ENCODE measurements at regions not wholly inside any gene's neighbourhood (a gene's known extent, or its start where the extent isn't known, plus 50 kb on each side); places are given as distances from the start of the nearest gene placed in this dataset.

DNA sequence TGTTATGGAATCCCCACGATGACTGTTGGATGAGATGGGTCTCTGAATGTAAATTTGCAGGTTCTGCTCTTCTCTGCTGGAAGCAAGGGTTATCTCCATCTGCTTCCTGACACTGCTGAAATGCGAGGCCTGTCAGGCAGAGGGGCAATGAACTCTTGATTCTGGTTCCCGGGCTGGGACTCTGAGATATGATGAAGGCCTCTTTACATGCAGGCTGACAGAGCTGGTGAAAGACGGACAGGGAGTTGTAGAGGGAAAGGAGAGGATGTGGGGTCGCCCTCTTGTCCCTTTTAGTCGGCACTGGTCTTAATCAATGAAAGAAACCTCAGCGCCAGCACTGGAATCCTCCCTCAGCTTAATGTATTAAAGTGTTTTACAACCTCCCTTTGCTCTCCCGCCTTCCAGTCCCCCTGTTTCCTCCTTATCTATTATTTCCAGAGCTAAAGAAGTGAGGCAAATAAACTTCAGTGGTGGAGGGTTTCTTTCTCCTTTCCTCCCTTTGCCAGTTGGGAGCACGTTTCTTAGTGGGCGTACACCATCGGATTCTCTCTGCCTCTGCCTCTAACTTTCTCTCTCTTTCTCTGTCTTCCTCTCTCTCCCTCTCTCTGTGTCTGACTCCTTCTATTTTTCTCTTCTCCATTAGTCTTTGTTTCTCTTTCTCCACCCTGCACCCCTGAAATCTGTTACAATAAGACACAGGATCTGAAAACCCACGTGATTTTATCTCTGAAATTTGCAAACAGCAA lies 145.6 kb downstream of the BAMBI start:
- WGBS = 66% methylated on average over 12 of the region's 12 CpGs
- H3K4me3 ChIP-seq (ENCODE audit: low read depth in 1 of 3, low read length in 3 of 3) = no peak overlapping the region
- no peaks in the 10 kb centered on the region for H3K9me3 ChIP-seq (ENCODE audit: control insufficient read depth in 4 of 4, low read length in 3 of 4)
- no peak overlapping the region for H3K9ac ChIP-seq (ENCODE audit: low read depth in 1 of 2, low read length in 2 of 2)
- H3K27ac ChIP-seq (ENCODE audit: low read depth in 1 of 2, low read length in 2 of 2) = no peak overlapping the region
- H3K27me3 ChIP-seq (ENCODE audit: control insufficient read depth in 4 of 4, insufficient read depth in 4 of 4, low read length in 3 of 4) = no peaks in the 10 kb centered on the region
- TF ChIP-seq NR2F2 (IDR thresholded peaks at IDR 0.05) = peak; percentile 79
- TF ChIP-seq CTCF (IDR thresholded peaks at IDR 0.05; ENCODE audit: low read depth, low read length, missing input control) = no peak
- no peak for TF ChIP-seq YY1 (IDR thresholded peaks at IDR 0.05)
- peak in 1 of 2 donors; percentile 31 for TF ChIP-seq RXRA (IDR thresholded peaks at IDR 0.05)
- no peaks in the 10 kb centered on the region for H3K4me1 ChIP-seq (ENCODE audit: control insufficient read depth in 4 of 4, insufficient read depth in 4 of 4, low read length in 3 of 4)
- no peak for DNase-seq (ENCODE audit: low spot score)
- no peaks in the 10 kb centered on the region for H3K36me3 ChIP-seq (ENCODE audit: control insufficient read depth in 4 of 4, insufficient read depth in 3 of 4, low read depth in 1 of 4, low read length in 3 of 4)

DNA sequence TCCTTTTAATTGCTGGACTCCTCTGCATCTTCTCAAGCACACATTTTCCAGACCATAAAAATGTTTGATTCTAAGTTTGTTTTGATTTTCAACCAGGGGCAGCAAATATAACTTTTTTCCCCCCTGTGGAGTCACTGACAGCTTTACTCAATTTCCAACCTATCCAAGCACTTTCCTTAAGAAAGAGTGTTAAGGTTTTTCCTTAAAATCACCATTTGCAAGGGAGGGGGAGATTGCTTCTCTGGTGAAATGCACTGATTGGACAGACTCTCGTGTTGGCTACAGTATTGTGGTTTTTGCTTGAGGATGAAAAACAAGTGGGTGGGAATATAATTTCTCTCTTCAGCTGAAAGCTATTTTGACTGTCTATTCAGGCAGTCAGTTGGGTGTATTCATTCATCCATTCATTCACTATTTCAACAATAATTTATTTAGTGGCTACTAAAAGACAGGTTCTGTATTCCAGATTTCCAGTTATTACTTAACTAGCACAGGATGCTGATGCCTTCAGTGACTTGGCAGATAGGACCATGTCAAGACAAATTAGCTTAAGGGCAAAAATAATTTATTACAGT lies 146.3 kb downstream of the BAMBI start:
- WGBS = 77% methylated on average over 1 of the region's 1 CpG

More for the DNA sequence above, 146.3 kb downstream of the BAMBI start:
- Histone ChIP-seq H3K27me3 (ENCODE audit: control insufficient read depth in 4 of 4, insufficient read depth in 4 of 4, low read length in 3 of 4) (no peaks in the 10 kb centered on the region), H3K27ac (ENCODE audit: low read depth in 1 of 2, low read length in 2 of 2) (no peak overlapping the region), H3K9me3 (ENCODE audit: control insufficient read depth in 4 of 4, low read length in 3 of 4) (no peaks in the 10 kb centered on the region), H3K36me3 (ENCODE audit: control insufficient read depth in 4 of 4, insufficient read depth in 3 of 4, low read depth in 1 of 4, low read length in 3 of 4) (no peaks in the 10 kb centered on the region), H3K4me3 (ENCODE audit: low read depth in 1 of 3, low read length in 3 of 3) (no peak overlapping the region), H3K9ac (ENCODE audit: low read depth in 1 of 2, low read length in 2 of 2) (no peak overlapping the region), H3K4me1 (ENCODE audit: control insufficient read depth in 4 of 4, insufficient read depth in 4 of 4, low read length in 3 of 4) (no peaks in the 10 kb centered on the region)
- TF ChIP-seq RAD21 (IDR thresholded peaks at IDR 0.05) (no peak), SP1 (IDR thresholded peaks at IDR 0.05) (no peak), TAF1 (conservative IDR thresholded peaks at IDR 0.05) (no peak), FOXA1 (IDR thresholded peaks at IDR 0.05) (no peak), REST (IDR thresholded peaks at IDR 0.05) (no peak), RXRA (IDR thresholded peaks at IDR 0.05) (no peak), NR2F2 (IDR thresholded peaks at IDR 0.05) (no peak), CTCF (IDR thresholded peaks at IDR 0.05; ENCODE audit: low read depth, low read length, missing input control) (no peak)
- TF ChIP-seq, protein P1, sequence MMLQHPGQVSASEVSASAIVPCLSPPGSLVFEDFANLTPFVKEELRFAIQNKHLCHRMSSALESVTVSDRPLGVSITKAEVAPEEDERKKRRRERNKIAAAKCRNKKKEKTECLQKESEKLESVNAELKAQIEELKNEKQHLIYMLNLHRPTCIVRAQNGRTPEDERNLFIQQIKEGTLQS (IDR thresholded peaks at IDR 0.05) = no peak
- TF ChIP-seq, protein P2, sequence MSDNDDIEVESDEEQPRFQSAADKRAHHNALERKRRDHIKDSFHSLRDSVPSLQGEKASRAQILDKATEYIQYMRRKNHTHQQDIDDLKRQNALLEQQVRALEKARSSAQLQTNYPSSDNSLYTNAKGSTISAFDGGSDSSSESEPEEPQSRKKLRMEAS (IDR thresholded peaks at IDR 0.05) = no peak
- no peak for DNase-seq (ENCODE audit: low spot score)
